GM20000 (cell line): ENCODE measurements at regions not wholly inside any gene's neighbourhood (a gene's known extent, or its start where the extent isn't known, plus 50 kb on each side); places are given as distances from the start of the nearest gene placed in this dataset.

Experiments
- DNase-seq: peaks from one replicate; pipeline ENCODE4 v3.0.0; 2012; ENCODE audit warnings: low spot score
- CTCF ChIP-seq: IDR thresholded peaks from 2 replicates; pipeline ENCODE4 v1.5.1; 2012; ENCODE audit warnings: mild to moderate bottlenecking, control low read depth; ENCODE audit errors: extremely low read depth, missing control alignments

GRCh38 chr6:12232339-12232738, 57.8 kb upstream of the EDN1 start:
- DNase-seq, result peak; percentile 23
- no peak for TF ChIP-seq CTCF

- TF ChIP-seq CTCF, result no peak
- no peak for DNase-seq
These were observed 57.3 kb upstream of the EDN1 start for GRCh38 chr6:12232821-12233220.

GRCh38 chr6:12233693-12234571, 56.2 kb upstream of the EDN1 start:
- TF ChIP-seq CTCF, result peak; percentile 43
- peak; percentile 34 for DNase-seq

- no peak for TF ChIP-seq CTCF
These were observed 54.8 kb upstream of the EDN1 start for GRCh38 chr6:12235341-12235740.

GRCh38 chr6:12238219-12238618, 51.9 kb upstream of the EDN1 start:
- TF ChIP-seq CTCF, result no peak
- no peak for DNase-seq

More at GRCh38 chr6:12235341-12235740, 54.8 kb upstream of the EDN1 start:
- no peak for DNase-seq
